Fibroblast of lung (primary cell): ENCODE measurements at regions not wholly inside any gene's neighbourhood (a gene's known extent, or its start where the extent isn't known, plus 50 kb on each side); places are given as distances from the start of the nearest gene placed in this dataset.

ENCODE experiments used
- DNase-seq, 2 donors: peaks; one replicate each; pipeline versions ENCODE4 v3.0.0 to v3.0.0-alpha.2; 2010; ENCODE audit warnings: low read depth in 2 of 2
- H2AFZ ChIP-seq: 2 replicates; pipeline ENCODE4 v1.5.1; 2012; ENCODE audit warnings: low read length, control low read depth, inconsistent platforms
- H3K27ac ChIP-seq: 2 replicates; pipeline ENCODE4 v1.5.1; 2011; ENCODE audit warnings: low read length, control low read depth; ENCODE audit not compliant: insufficient read depth
- H3K27me3 ChIP-seq: 2 replicates; pipeline ENCODE4 v1.5.1; 2011; ENCODE audit warnings: mild to moderate bottlenecking, low read length; ENCODE audit not compliant: control insufficient read depth, insufficient read depth
- H3K36me3 ChIP-seq: 2 replicates; pipeline ENCODE4 v1.5.1; 2011; ENCODE audit warnings: low read length; ENCODE audit not compliant: control insufficient read depth, insufficient read depth
- H3K4me1 ChIP-seq: 2 replicates; pipeline ENCODE4 v1.5.1; 2011; ENCODE audit warnings: low read length; ENCODE audit not compliant: control insufficient read depth, insufficient read depth; ENCODE audit errors: extremely low read depth
- H3K4me2 ChIP-seq: 2 replicates; pipeline ENCODE4 v1.5.1; 2011; ENCODE audit warnings: low read length, control low read depth; ENCODE audit not compliant: insufficient read depth; ENCODE audit errors: extremely low read depth
- H3K4me3 ChIP-seq, 4 experiments: fragments of 200-600 bp in 1 of 4; sonication (generic) in 1 of 4; replicated peaks in 1 of 4; 2 replicates each; pipeline ENCODE4 v1.5.1; 2011 to 2016; ENCODE audit warnings: low read length in 4 of 4, low read depth in 3 of 4, mild to moderate bottlenecking in 3 of 4, control low read depth in 2 of 4, inconsistent platforms in 1 of 4, mixed read lengths in 1 of 4; ENCODE audit not compliant: insufficient read depth in 1 of 4; ENCODE audit errors: control extremely low read depth in 1 of 4
- H3K79me2 ChIP-seq: 2 replicates; pipeline ENCODE4 v1.5.1; 2012; ENCODE audit warnings: mild to moderate bottlenecking, low read length, inconsistent platforms; ENCODE audit not compliant: control insufficient read depth, insufficient read depth
- H3K9ac ChIP-seq: 2 replicates; pipeline ENCODE4 v1.5.1; 2011; ENCODE audit warnings: mild to moderate bottlenecking, low read length, control low read depth; ENCODE audit not compliant: insufficient read depth
- H3K9me3 ChIP-seq: 2 replicates; pipeline ENCODE4 v1.5.1; 2012; ENCODE audit warnings: low read depth, low read length; ENCODE audit not compliant: control insufficient read depth, insufficient read depth
- H4K20me1 ChIP-seq: 2 replicates; pipeline ENCODE4 v1.5.1; 2011; ENCODE audit warnings: low read length; ENCODE audit not compliant: control insufficient read depth, insufficient read depth; ENCODE audit errors: extremely low read depth
- EZH2 ChIP-seq: IDR thresholded peaks from 2 replicates; pipeline ENCODE4 v1.5.1; 2012; ENCODE audit warnings: low read length, control low read depth, mild to moderate bottlenecking; ENCODE audit errors: missing control alignments
- TF ChIP-seq, protein P1 (sequence below), 2 donors: IDR thresholded peaks in 1 of 2; conservative IDR thresholded peaks in 1 of 2; 1 replicate in 1 of 2; 2 replicates in 1 of 2; pipeline ENCODE4 v1.5.1; 2011 to 2012; ENCODE audit warnings: low read length in 2 of 2, control low read depth in 1 of 2, inconsistent platforms in 1 of 2, low read depth in 1 of 2, mild to moderate bottlenecking in 1 of 2

DNA sequence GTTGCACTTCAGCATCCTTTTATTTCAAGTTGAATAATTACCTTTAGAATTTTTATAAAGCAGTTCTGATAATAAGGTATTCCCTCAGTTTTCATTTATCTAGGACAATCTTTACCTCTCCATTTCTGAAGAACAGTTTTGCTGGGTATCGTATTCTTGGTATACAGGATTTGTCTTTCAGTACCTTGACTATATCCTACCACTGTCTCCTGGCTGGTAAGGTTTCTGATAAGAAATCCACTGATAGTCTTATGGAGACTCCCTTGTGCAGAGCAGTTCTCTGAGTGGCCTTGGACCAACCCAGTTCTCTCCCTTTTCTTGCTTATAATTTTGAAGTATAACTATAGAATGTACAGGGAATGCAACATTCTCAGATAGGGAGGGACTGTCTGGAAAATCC lies 51.3 kb upstream of the SAMD3 start:
- no peaks in the 10 kb centered on the region for H3K36me3 ChIP-seq
- no peaks in the 10 kb centered on the region for H4K20me1 ChIP-seq
- H3K4me1 ChIP-seq = no peaks in the 10 kb centered on the region
- no peak overlapping the region for H2AFZ ChIP-seq
- no peak overlapping the region for H3K9ac ChIP-seq
- no peak overlapping the region for H3K4me3 ChIP-seq
- H3K4me2 ChIP-seq = no peak overlapping the region
- H3K9me3 ChIP-seq = no peaks in the 10 kb centered on the region
- H3K79me2 ChIP-seq = no peaks in the 10 kb centered on the region
- no peak overlapping the region for H3K27ac ChIP-seq
- H3K27me3 ChIP-seq = no peaks in the 10 kb centered on the region
- DNase-seq = no peak
- TF ChIP-seq EZH2 = no peak
- TF ChIP-seq, protein P1, sequence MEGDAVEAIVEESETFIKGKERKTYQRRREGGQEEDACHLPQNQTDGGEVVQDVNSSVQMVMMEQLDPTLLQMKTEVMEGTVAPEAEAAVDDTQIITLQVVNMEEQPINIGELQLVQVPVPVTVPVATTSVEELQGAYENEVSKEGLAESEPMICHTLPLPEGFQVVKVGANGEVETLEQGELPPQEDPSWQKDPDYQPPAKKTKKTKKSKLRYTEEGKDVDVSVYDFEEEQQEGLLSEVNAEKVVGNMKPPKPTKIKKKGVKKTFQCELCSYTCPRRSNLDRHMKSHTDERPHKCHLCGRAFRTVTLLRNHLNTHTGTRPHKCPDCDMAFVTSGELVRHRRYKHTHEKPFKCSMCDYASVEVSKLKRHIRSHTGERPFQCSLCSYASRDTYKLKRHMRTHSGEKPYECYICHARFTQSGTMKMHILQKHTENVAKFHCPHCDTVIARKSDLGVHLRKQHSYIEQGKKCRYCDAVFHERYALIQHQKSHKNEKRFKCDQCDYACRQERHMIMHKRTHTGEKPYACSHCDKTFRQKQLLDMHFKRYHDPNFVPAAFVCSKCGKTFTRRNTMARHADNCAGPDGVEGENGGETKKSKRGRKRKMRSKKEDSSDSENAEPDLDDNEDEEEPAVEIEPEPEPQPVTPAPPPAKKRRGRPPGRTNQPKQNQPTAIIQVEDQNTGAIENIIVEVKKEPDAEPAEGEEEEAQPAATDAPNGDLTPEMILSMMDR (conservative IDR thresholded peaks at IDR 0.05 in 1 of 2, IDR thresholded peaks at IDR 0.05 in 1 of 2; ENCODE audit: low read depth in 1 of 2, low read length in 2 of 2) = no peak
